ENCODE measurements at regions not wholly inside any gene's neighbourhood (a gene's known extent, or its start where the extent isn't known, plus 50 kb on each side); places are given as distances from the start of the nearest gene placed in this dataset.

- no peak for TF ChIP-seq EZH2 (IDR thresholded peaks at IDR 0.05)
- no peak for TF ChIP-seq CTCF (IDR thresholded peaks at IDR 0.05)
- TF ChIP-seq EZH2phosphoT487 (IDR thresholded peaks at IDR 0.05) = no peak
Observed at GRCh38 chr1:112818990-112819689, 104.0 kb upstream of the PPM1J start.
